Mucosa of gallbladder (tissue), 1 donor: ENCODE measurements at regions not wholly inside any gene's neighbourhood (a gene's known extent, or its start where the extent isn't known, plus 50 kb on each side); places are given as distances from the start of the nearest gene placed in this dataset.
"Not testable (repeated sequence)": the region's sequence is repeated elsewhere in the genome, so short reads cannot be mapped to it uniquely, and the experiment has no call there.

Experiments used
- DNase-seq: peaks from one replicate; pipeline ENCODE4 v3.0.0-alpha.2; 2020; ENCODE audit warnings: low spot score
- donor health status: DM: no; HTN: no; CAD: no.

DNA sequence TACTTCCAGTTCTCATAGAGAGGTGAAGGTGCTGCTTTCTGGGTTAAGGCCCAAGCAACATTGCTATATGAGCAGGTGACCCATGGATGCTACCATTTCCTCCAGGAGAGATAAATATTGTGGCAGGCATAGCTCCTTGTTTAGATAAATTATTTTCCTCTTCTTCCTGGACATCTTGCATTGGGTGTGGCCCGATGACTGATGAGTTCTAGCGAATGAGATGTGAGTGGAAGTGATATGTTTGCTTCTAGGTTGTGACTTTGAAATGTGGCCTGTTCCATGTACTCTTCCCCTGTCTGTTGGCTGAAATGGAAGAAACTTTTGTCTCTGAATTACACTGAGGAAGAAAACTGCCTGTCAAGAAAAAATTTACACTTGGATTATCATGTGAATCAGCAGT, 101.7 kb upstream of the FMN2 start:
- DNase-seq: no peak

DNA sequence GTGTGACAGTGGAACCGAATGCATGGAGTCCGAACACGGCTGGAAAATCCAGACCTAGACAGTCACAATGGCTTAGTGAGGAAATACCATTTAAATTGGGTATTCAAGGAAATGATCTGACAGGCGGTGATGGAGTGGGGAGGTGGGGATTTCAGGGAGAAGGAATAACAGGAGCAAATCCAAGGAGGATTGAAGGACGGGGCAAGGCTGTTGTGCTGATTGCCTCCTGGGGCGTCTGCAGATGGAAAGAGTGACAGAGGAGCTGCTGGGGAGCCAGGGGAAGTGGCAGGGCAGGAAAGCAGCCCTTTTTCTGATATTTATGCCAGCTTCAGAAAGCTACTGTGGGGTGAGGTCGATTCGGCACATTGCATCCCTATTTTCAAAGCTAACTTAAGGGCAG, 99.1 kb upstream of the FMN2 start:
- DNase-seq: not testable (repeated sequence)

DNA sequence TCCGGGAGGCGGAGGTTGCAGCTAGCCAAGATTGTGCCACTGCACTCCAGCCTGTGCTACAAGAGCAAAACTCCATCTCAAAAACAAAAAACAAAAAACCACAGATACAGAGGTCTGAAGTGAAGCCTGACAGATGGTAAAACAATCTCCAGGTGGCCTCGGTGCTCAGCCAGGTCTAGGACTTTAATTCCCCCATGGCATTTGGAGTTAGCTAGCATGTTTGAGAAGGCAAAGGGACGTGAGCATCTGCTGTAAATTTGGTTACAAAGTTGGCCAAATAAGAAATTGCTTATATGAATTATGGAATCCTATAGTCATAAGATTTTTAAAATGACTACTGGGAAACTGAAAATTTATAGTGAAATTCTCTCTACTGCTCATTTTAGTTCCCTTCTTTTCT, 98.3 kb upstream of the FMN2 start:
- DNase-seq: no peak

DNA sequence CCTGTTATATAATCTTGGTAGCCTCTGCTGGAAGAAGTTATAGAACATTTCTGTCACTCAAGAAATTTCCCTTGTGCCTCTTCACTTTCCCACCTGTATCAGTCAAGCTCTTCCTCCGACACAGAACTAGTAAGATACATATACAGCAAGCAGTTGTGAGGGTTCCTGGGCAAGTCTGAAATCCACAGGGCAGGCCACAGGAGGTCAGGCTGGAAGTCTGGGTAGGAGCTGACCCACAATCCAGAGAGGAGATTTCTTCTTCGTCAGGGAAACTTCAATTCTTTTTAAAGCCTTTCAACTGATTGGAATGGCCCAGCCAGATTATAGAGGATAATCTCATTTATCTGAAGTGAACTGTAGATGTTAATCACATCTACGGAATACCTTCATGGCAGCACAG, 96.4 kb upstream of the FMN2 start:
- DNase-seq: no peak

DNA sequence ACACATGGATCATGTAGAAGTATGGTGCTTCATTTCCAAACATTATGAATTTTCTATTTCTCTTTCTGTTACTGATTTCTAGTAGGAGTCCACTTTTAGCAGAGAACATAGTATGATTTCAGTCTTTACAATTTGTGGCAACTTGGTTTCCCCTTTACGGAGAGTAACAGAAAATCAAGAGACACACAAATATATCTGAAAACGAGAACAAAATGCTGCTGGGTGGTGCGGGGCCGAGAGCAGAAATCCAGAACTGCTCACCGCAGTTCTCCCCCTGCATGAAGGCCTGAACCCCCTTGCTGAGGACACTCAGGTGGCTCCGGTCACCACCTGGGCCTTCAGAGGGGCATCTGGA, 94.5 kb upstream of the FMN2 start:
- DNase-seq: no peak

DNA sequence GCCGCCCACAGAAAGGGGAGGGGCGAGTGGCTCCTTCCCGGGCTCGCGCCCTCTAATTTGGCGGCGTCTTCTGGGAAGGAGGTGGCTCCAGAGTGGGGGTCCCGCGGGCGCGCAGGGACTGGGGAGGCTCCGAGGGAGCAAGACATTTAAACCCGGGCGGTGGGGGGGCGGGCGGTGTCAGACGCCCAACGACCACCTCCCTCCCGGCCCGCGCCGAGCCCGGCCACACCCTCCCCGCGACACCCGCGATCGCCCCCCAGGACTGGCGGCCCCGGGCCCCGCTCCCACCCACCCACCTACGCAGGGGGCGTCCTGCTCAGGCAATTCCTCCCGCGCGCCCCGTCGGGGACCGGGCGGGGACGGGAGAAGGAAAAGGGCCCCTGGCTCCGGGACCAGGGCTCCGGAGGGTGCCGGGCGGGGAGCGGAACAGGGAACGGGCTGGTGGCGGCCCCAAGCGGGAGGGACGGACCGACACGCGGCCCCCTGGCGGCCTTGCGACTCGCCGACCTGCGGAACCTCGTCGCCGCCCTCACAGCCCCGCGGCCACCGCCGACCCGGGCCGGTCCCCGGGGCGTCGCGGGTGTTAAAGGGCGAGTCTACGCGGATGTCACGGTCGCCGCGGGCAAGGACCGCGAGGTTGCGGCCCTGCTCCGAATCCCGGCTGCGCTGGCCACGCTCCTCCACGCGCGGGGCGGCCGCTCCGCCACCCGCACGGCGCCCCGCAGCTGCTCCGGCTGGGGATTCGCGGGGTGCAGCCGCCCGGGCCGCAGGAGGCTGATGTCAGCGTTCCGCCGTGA, 94.0 kb upstream of the FMN2 start:
- DNase-seq: no peak

DNA sequence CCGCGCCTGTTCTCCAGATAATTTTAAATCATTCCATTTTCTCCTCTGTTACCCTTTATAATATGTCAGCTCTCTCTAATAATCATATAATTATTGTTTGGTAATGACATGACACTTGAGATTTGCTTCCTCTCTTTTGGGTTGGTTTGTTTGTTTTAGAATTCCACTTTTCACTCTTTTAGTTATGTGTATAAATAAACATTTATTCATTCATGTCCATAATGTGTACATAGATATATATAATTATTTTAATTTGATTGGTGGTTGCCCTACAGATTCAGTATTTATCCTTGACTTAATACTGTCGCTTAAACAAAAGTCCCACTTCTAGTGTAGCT, 93.4 kb upstream of the FMN2 start:
- no peak for DNase-seq

DNA sequence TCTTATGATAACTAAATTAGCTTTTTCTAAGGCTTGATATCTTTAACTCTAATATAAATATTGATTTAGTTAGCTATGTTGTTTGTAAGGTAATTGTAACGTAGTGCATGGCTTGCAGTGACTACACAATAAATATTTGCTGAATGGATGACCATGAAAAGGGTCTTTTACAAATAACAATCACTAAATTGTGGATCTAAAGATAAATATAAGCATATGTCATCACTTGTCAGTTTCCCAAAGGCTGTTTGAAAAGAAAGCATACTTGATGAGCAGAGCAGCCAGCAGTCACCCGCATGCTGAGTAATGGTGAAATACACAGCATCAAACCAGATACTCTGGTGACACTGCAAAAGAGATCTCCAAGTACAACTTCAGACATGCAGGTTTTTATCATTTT, 92.5 kb upstream of the FMN2 start:
- no peak for DNase-seq

DNA sequence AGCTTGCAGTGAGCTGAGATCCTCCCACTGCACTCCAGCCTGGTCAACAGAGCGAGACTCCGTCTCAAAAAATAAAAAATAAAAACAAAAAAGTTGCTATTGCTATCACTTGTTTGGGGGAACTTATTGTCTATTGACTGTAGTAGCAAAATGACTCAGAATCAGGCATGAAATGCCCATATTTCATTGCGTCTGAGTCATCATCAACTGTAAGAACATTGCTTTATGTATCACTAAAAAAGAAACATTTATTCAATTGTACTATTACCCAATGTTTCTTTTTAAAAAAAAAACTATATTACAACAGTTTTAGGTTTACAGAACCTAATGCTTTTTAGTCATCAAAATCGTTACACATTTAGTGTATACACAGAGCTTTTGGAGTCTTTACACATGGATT, 91.0 kb upstream of the FMN2 start:
- DNase-seq: no peak

DNA sequence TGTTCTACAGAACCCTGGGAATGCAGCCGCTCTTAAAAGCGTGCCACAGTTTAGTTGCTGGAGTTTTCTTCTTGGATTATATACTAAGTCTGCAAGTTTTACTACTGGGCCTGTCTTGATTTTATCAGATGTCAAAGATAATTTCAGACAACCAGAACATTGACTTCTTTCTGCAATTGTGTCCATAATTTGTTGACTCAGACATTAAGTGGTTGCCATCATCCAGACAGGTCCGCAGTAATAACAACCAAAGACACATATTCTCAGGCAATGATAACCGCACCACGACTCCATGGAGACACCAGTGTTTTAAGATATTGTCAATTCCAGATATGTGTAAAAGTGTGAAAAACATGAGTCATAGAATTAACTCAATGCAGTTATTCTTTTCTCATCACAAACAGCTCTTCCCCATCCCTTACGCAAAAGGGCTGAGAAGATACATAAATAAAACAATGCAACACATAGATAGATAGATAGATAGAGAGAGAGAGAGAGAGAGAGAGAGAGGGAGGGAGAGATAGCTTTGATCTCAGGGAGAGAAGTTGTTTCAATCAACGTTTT, 90.4 kb upstream of the FMN2 start:
- DNase-seq: no peak

DNA sequence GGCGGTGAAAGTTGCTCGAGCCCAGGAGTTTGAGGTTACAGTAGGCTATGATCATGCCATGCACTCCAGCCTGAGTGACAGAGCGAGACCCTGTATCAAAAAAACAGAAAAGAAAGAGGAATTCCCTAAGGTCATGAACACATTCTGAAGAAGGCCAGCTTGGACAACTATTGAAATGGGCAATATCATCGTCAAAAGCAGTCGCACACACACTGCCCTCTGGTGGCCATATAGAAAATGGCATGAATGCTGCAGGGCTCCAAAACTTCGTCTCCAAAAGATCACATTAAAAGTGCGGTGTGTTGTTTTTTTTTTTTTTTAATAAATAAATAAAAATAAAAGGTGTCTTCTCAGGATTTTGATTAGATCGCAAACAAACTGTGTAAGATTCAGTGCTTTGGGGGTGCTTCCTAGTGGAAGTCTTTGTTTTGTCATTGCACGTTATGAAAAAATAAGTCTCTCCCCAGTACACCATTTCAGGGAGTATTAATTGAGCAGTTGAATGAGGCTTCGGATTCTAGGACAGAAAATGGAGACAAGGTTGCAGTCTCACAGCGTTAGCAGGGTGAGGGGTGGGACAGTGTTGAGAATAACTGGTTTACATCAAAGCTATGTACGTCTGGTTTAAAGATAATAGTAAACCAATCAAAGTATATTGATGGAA, 87.5 kb upstream of the FMN2 start:
- no peak for DNase-seq

DNA sequence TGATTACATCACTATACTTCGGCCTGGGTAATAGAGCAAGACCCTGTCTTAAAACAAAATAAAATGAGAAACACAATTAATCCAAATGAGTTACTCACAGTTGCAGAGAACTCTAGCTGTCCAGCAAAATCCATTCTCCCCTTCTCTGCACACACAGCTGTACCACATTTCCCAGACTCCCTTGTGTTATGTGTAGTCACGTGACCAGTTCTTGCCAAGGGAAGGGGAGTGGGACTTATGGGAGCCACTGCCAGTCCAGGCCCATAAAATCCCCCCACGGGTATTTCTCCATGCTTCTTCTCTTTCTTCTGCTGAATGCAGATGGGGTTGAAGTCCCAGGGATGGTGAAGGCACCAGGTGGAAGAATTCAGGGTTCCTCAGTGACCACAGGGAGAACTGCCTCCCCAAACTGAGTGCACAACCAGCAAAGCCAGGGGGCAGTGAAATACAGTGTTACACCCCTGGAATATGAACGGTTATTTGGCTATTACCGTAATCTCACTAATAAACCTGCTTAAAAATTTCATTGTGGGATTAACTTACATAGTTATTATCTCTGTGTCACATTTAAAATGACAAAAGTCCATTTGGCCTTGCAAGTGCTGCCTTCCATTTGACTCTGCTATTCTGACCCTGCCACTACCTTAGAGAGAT, 85.6 kb upstream of the FMN2 start:
- no peak for DNase-seq

DNA sequence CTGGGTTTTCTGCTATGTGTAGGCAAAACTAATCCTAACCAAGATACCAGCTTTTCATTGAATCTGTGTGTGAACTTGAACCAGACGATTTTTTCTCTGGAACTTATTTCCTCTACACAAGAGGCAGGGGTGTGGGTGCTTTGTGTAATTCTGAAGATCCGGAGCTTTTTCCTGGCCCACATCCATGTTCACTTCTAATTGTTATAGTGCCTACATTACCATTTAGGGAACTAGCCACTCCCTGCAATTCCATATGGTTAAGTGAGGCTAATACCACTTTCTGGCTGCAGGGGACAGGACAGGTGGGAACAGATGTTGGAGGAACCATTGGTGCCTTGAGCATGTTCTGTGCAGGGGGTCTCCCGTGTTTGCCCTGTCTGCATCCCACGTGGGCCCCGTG, 83.4 kb upstream of the FMN2 start:
- no peak for DNase-seq

DNA sequence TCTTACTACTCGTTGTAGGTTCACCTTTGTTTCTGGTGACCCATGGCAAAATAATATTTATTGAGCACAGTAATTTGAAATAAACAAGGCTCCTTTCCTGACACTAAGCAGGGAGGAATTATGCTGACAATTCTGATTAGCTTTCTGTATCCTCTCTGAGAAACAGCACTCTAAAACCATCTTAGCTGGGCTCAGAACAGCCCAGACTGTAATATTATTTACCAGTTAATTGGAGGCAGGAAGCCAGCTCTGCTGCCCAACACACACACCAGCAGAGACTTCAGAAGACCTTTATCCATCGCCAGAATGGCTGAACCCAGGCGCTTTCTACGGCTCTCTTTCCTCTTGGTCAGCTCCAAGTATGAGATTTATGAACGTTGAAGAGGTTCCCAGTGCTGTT, 77.6 kb upstream of the FMN2 start:
- DNase-seq: no peak

DNA sequence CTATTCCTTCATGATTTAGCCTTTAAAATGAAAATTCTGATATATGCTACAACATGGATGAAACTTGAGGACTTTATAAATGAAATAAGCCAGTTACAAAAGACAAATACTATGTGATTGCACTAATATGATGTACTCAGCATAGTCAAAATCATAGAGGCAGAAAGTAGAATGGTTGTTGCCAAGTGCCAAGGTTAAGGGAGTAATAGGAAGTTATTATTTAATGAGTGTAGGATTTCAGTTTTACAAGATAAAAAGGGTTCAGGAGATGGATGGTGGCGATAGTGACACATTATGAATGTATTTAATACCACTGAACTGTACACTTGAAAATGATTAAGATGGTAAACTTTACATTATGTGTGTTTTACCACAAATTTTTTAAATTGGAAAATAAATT, 73.1 kb upstream of the FMN2 start:
- no peak for DNase-seq

DNA sequence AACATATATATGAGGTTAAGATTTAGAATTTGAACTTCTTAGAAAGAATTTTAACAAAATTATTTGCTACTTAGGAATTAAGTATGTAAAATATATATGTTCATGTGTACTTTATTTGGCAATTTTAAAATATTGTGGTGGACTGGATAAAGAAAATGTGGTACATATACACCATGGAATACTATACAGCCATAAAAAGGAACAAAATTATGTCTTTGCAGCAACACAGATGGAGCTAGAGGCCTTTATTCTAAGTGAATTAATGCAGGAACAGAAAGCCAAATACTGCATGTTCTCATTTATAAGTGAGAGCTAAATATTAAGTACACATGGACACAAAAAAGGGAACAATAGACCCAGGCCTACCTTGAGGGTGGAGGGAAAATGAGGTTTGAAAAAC, 72.2 kb upstream of the FMN2 start:
- DNase-seq: no peak

DNA sequence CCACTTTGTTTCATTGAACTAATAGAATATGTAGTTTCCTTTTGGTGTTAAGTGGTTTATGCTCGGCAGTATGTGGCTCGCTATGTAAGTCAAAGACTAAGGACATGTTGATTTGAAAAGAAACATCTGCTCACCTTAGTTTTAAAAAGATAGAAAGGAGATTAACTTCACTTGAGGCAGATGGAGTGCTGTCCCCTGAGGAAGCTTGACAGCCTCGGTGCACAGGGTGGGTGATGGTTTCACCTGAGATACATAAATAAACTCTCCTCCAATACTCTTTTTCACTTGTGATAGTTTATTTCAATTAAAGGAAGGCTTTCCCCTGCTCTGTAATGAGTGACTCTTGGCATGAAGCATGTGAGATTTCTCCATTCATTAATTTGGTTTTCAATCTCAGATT, 70.8 kb upstream of the FMN2 start:
- no peak for DNase-seq

DNA sequence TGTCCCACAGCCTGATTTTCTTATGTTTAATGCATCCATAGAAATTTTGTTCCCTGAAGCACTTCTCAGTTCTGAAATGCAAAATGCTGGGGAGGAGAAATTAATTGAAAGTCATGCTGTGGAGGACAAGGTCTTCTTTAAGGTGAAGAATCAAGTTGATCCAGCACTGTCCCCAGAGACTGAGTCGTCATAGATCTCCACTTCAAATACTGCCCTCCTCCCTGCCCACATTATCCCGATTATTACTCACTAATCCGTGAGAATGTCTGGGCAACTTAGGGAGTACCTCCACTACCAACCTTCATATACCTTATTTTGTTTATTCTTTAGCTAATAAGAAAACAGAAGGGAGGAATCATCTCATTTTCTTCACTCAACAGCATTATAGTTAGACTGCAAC, 70.0 kb upstream of the FMN2 start:
- no peak for DNase-seq

DNA sequence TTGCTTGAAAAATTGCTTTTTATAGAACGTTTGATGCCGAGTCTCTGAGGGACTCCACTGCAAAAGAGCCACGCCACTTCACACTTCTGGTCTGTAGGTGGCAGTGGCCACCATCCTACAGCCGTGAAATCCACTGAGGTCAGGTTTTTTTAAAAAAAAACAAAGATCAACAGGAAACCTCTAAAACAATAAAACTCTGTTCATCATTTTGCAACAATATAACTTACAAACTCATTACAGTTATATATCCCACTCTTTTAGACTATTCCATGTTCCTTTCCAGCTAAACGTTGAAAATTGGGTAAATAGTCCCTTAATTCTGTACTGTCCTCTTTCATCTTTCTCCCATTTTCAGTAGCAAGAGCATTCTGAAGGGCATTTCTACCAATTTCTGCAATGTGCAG, 64.6 kb upstream of the FMN2 start:
- peak; percentile 14 for DNase-seq

DNA sequence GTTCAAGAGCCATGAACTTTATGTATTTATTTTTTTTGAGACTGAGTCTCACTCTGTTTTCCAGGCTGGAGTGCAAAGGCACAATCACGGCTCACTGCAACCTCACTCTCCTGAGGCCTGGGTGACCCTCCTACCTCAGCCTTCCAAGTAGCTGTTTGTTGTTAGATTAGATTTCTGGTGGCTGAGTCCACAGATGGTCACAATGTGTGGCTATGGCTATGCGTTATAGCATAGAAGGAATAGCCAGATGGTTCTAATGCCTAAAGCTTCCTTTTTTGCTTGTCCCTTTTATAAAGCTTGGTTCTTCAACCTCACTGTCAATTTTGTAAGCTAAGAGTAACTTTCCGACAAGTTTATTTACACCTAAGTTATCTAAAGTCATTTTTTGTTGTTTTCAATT, 62.3 kb upstream of the FMN2 start:
- DNase-seq: no peak

DNA sequence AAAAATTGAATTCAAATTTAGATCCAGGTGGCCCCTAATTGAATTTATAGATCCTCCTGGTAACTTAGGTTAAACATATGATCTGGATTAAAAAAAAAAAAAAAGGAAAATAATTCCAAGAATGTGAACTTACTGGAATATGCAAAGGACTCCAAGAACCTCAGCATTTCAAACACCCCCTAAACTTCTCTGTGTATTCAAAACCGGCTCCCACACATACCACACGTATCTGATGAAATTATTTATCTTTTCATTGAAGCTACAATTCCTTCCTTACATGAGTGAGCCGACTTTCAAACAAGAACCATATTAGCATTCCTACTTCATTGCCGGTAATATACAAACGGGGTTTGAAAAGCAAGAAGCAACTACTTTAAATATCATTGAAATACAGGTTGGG, 61.4 kb upstream of the FMN2 start:
- no peak for DNase-seq

DNA sequence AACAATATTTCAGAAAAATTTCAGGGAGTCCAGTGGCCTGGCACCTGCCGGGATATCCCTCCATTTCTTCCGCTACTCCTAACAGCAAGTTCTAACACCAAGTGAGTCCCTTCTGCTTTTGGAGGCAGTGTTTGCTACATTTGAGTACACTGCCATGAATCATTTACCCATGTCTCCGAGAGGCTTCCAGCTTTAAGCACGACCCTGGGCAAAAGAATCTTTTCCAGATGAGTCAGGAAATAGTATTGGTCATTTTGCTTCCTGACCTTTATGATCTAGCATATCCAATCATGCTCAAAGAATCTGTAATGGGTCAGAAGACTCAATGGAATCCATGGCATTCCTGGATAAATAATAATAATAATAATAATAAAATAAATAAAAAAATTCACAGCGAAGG, 60.7 kb upstream of the FMN2 start:
- DNase-seq: no peak

DNA sequence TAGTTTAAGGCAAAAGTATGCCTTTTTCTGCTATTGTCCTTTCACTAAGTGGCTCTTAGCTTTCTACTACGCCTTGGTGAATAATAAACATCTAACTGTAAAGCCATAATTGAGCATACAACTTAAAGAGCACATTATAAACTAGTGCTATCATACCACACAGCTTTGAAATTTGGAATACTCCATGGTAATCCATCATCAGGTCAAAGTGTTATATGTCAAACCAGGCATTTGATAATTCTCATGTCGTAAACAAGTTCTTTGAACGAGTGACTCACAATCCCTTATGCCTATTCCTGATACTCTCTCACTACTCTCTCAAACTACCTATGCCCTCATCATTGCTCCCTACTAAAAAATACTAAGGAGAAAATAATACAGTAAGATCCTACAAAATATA, 60.3 kb upstream of the FMN2 start:
- no peak for DNase-seq
